GM12878 (cell line): ENCODE measurements at regions not wholly inside any gene's neighbourhood (a gene's known extent, or its start where the extent isn't known, plus 50 kb on each side); places are given as distances from the start of the nearest gene placed in this dataset.

Experiments used
- BACH1 ChIP-seq: fragments of 450-650 bp; IDR thresholded peaks from 2 replicates; pipeline ENCODE4 v1.6.1; 2017; ENCODE audit warnings: mild to moderate bottlenecking, borderline replicate concordance
- BCL11A ChIP-seq: IDR thresholded peaks from 2 replicates; pipeline ENCODE4 v1.6.1; 2011; ENCODE audit warnings: low read depth, low read length
- CHD4 ChIP-seq: fragments of 200-600 bp; sonication (generic); IDR thresholded peaks from 2 replicates; pipeline ENCODE4 v1.6.1; 2016; ENCODE audit warnings: mild to moderate bottlenecking
- EGR1 ChIP-seq, 2 experiments: IDR thresholded peaks; 1 replicate in 1 of 2; 2 replicates in 1 of 2; pipeline ENCODE4 v1.6.1; 2011 to 2012; ENCODE audit warnings: low read depth in 2 of 2, low read length in 2 of 2, borderline replicate concordance in 1 of 2, mild to moderate bottlenecking in 1 of 2, moderate library complexity in 1 of 2
- JUNB ChIP-seq: IDR thresholded peaks from 2 replicates; pipeline ENCODE4 v1.6.1; 2016; ENCODE audit warnings: antibody characterized with exemption, mild to moderate bottlenecking
- MXI1 ChIP-seq: fragments of 150-350 bp; IDR thresholded peaks from 2 replicates; pipeline ENCODE4 v1.6.1; 2011; ENCODE audit warnings: low read depth, mild to moderate bottlenecking, inconsistent platforms, low read length, improper control_type of control experiment
- POLR2A ChIP-seq: IDR thresholded peaks from 2 replicates; pipeline ENCODE4 v1.6.1; 2011; ENCODE audit warnings: low read depth, mild to moderate bottlenecking, low read length
- RAD21 ChIP-seq: IDR thresholded peaks from 2 replicates; pipeline ENCODE4 v1.6.1; 2011; ENCODE audit warnings: mild to moderate bottlenecking, low read depth, low read length, moderate library complexity; ENCODE audit not compliant: insufficient read depth
- TF ChIP-seq, protein P1 (sequence below), 3 experiments: IDR thresholded peaks in 2 of 3; conservative IDR thresholded peaks in 1 of 3; 2 replicates each; pipeline ENCODE4 v1.5.1; 2011; ENCODE audit warnings: low read depth in 3 of 3, low read length in 3 of 3, mild to moderate bottlenecking in 3 of 3, control low read depth in 2 of 3, moderate library complexity in 2 of 3, inconsistent platforms in 1 of 3, mixed read lengths in 1 of 3; ENCODE audit not compliant: control insufficient read depth in 2 of 3, insufficient read depth in 1 of 3; ENCODE audit errors: extremely low read depth in 1 of 3
- TF ChIP-seq, protein P2 (sequence below): fragments of 450-650 bp; formaldehyde crosslinking; IDR thresholded peaks from 2 replicates; pipeline ENCODE4 v1.5.0; 2022; ENCODE audit warnings: mild to moderate bottlenecking, missing genetic modification characterization

DNA sequence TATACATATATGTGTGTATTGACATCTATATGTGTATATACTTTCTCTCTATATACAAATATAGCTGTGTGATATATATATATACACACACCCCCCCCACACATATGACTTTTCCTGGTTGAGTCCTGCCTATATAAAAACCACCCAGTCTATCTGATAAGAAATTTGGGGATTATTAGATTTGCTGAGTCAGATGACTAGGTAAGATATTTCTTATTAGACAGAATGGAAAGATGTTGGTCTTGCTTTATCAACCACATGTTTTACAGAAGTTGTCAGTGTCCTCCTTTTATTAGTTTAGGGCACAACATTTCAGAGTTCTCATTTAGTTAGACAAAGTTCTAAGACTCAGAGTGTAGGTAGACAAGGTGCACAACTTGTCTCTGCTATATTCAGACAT lies 953.3 kb downstream of the METTL15 start:
- TF ChIP-seq CHD4 = no peak
- TF ChIP-seq, protein P1, sequence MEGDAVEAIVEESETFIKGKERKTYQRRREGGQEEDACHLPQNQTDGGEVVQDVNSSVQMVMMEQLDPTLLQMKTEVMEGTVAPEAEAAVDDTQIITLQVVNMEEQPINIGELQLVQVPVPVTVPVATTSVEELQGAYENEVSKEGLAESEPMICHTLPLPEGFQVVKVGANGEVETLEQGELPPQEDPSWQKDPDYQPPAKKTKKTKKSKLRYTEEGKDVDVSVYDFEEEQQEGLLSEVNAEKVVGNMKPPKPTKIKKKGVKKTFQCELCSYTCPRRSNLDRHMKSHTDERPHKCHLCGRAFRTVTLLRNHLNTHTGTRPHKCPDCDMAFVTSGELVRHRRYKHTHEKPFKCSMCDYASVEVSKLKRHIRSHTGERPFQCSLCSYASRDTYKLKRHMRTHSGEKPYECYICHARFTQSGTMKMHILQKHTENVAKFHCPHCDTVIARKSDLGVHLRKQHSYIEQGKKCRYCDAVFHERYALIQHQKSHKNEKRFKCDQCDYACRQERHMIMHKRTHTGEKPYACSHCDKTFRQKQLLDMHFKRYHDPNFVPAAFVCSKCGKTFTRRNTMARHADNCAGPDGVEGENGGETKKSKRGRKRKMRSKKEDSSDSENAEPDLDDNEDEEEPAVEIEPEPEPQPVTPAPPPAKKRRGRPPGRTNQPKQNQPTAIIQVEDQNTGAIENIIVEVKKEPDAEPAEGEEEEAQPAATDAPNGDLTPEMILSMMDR (IDR thresholded peaks at IDR 0.05 in 2 of 3, conservative IDR thresholded peaks at IDR 0.05 in 1 of 3; ENCODE audit: control insufficient read depth in 2 of 3, extremely low read depth in 1 of 3, insufficient read depth in 1 of 3, low read depth in 3 of 3, low read length in 3 of 3) = no peak
- TF ChIP-seq BACH1 = no peak
- no peak for TF ChIP-seq POLR2A
- no peak for TF ChIP-seq BCL11A
- TF ChIP-seq, protein P2, sequence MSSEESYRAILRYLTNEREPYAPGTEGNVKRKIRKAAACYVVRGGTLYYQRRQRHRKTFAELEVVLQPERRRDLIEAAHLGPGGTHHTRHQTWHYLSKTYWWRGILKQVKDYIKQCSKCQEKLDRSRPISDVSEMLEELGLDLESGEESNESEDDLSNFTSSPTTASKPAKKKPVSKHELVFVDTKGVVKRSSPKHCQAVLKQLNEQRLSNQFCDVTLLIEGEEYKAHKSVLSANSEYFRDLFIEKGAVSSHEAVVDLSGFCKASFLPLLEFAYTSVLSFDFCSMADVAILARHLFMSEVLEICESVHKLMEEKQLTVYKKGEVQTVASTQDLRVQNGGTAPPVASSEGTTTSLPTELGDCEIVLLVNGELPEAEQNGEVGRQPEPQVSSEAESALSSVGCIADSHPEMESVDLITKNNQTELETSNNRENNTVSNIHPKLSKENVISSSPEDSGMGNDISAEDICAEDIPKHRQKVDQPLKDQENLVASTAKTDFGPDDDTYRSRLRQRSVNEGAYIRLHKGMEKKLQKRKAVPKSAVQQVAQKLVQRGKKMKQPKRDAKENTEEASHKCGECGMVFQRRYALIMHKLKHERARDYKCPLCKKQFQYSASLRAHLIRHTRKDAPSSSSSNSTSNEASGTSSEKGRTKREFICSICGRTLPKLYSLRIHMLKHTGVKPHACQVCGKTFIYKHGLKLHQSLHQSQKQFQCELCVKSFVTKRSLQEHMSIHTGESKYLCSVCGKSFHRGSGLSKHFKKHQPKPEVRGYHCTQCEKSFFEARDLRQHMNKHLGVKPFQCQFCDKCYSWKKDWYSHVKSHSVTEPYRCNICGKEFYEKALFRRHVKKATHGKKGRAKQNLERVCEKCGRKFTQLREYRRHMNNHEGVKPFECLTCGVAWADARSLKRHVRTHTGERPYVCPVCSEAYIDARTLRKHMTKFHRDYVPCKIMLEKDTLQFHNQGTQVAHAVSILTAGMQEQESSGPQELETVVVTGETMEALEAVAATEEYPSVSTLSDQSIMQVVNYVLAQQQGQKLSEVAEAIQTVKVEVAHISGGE = no peak
- TF ChIP-seq JUNB = no peak
- TF ChIP-seq MXI1 = no peak
- TF ChIP-seq EGR1 (IDR thresholded peaks at IDR 0.05; ENCODE audit: borderline replicate concordance in 1 of 2, low read depth in 2 of 2, low read length in 2 of 2) = no peak
- TF ChIP-seq RAD21 = no peak
